ENCODE measurements at regions not wholly inside any gene's neighbourhood (a gene's known extent, or its start where the extent isn't known, plus 50 kb on each side); places are given as distances from the start of the nearest gene placed in this dataset.

- no peaks in the 10 kb centered on the region for H3K27me3 Mint-ChIP-seq
- H3K9me3 Mint-ChIP-seq (ENCODE audit: low read depth) = no peaks in the 10 kb centered on the region
These were observed 71.2 kb upstream of the DUSP5 start for GRCh38 chr10:110426294-110427181.

GRCh38 chr10:110429301-110429700, 68.4 kb upstream of the DUSP5 start:
- Mint-ChIP-seq H3K27me3 (no peaks in the 10 kb centered on the region), H3K27ac (no peak overlapping the region), H3K36me3 (no peaks in the 10 kb centered on the region), H3K9me3 (ENCODE audit: low read depth) (no peaks in the 10 kb centered on the region), H3K4me1 (ENCODE audit: low read depth) (peaks cover 19% of the 10 kb centered on the region), H3K4me3 (no peak overlapping the region)

More at GRCh38 chr10:110426294-110427181, 71.2 kb upstream of the DUSP5 start:
- Mint-ChIP-seq H3K36me3 (no peaks in the 10 kb centered on the region), H3K4me3 (peak overlapping the region; percentile 14), H3K4me1 (ENCODE audit: low read depth) (peaks cover 16% of the 10 kb centered on the region), H3K27ac (peak overlapping the region; percentile 89)

GRCh38 chr10:110430340-110431273, 67.1 kb upstream of the DUSP5 start:
- no peaks in the 10 kb centered on the region for H3K27me3 Mint-ChIP-seq
- no peaks in the 10 kb centered on the region for H3K9me3 Mint-ChIP-seq (ENCODE audit: low read depth)
- peaks cover 17% of the 10 kb centered on the region for H3K4me1 Mint-ChIP-seq (ENCODE audit: low read depth)
- no peaks in the 10 kb centered on the region for H3K36me3 Mint-ChIP-seq
- H3K4me3 Mint-ChIP-seq = no peak overlapping the region
- H3K27ac Mint-ChIP-seq = no peak overlapping the region

GRCh38 chr10:110431659-110432058, 66.0 kb upstream of the DUSP5 start:
- H3K27ac Mint-ChIP-seq = no peak overlapping the region
- H3K27me3 Mint-ChIP-seq = no peaks in the 10 kb centered on the region
- no peaks in the 10 kb centered on the region for H3K36me3 Mint-ChIP-seq
- H3K4me1 Mint-ChIP-seq (ENCODE audit: low read depth) = peaks cover 7% of the 10 kb centered on the region
- H3K4me3 Mint-ChIP-seq = no peak overlapping the region
- H3K9me3 Mint-ChIP-seq (ENCODE audit: low read depth) = no peaks in the 10 kb centered on the region

- Mint-ChIP-seq H3K9me3 (ENCODE audit: low read depth) (no peaks in the 10 kb centered on the region), H3K4me3 (no peak overlapping the region), H3K36me3 (no peaks in the 10 kb centered on the region), H3K27ac (no peak overlapping the region), H3K4me1 (ENCODE audit: low read depth) (peaks cover 3% of the 10 kb centered on the region), H3K27me3 (no peaks in the 10 kb centered on the region)
These were observed 65.6 kb upstream of the DUSP5 start for GRCh38 chr10:110432084-110432483.

GRCh38 chr10:110432814-110433565, 64.7 kb upstream of the DUSP5 start:
- Mint-ChIP-seq H3K27ac (no peak overlapping the region), H3K4me3 (no peak overlapping the region), H3K36me3 (no peaks in the 10 kb centered on the region), H3K9me3 (ENCODE audit: low read depth) (no peaks in the 10 kb centered on the region), H3K27me3 (no peaks in the 10 kb centered on the region), H3K4me1 (ENCODE audit: low read depth) (peaks cover 3% of the 10 kb centered on the region)

- H3K36me3 Mint-ChIP-seq = no peaks in the 10 kb centered on the region
- H3K4me3 Mint-ChIP-seq = no peak overlapping the region
- peaks cover 3% of the 10 kb centered on the region for H3K4me1 Mint-ChIP-seq (ENCODE audit: low read depth)
- H3K27me3 Mint-ChIP-seq = no peaks in the 10 kb centered on the region
- no peaks in the 10 kb centered on the region for H3K9me3 Mint-ChIP-seq (ENCODE audit: low read depth)
- H3K27ac Mint-ChIP-seq = no peak overlapping the region
These were observed 64.0 kb upstream of the DUSP5 start for GRCh38 chr10:110433740-110434139.

- no peaks in the 10 kb centered on the region for H3K9me3 Mint-ChIP-seq (ENCODE audit: low read depth)
- no peaks in the 10 kb centered on the region for H3K36me3 Mint-ChIP-seq
- no peak overlapping the region for H3K27ac Mint-ChIP-seq
- H3K4me3 Mint-ChIP-seq = no peak overlapping the region
- H3K27me3 Mint-ChIP-seq = no peaks in the 10 kb centered on the region
- peaks cover 3% of the 10 kb centered on the region for H3K4me1 Mint-ChIP-seq (ENCODE audit: low read depth)
These were observed 63.1 kb upstream of the DUSP5 start for GRCh38 chr10:110434489-110435096.

- Mint-ChIP-seq H3K4me1 (ENCODE audit: low read depth) (peaks cover 5% of the 10 kb centered on the region), H3K27me3 (no peaks in the 10 kb centered on the region), H3K36me3 (no peaks in the 10 kb centered on the region), H3K4me3 (no peak overlapping the region), H3K27ac (no peak overlapping the region), H3K9me3 (ENCODE audit: low read depth) (no peaks in the 10 kb centered on the region)
These were observed 61.0 kb upstream of the DUSP5 start for GRCh38 chr10:110436554-110437350.

- Mint-ChIP-seq H3K27me3 (no peaks in the 10 kb centered on the region), H3K27ac (no peak overlapping the region), H3K4me3 (no peak overlapping the region), H3K36me3 (no peaks in the 10 kb centered on the region), H3K9me3 (ENCODE audit: low read depth) (no peaks in the 10 kb centered on the region), H3K4me1 (ENCODE audit: low read depth) (peaks cover 6% of the 10 kb centered on the region)
These were observed 60.4 kb upstream of the DUSP5 start for GRCh38 chr10:110437351-110437605.

- Mint-ChIP-seq H3K4me1 (ENCODE audit: low read depth) (peaks cover 6% of the 10 kb centered on the region), H3K4me3 (no peak overlapping the region), H3K27ac (no peak overlapping the region), H3K9me3 (ENCODE audit: low read depth) (no peaks in the 10 kb centered on the region), H3K27me3 (no peaks in the 10 kb centered on the region), H3K36me3 (no peaks in the 10 kb centered on the region)
These were observed 59.9 kb upstream of the DUSP5 start for GRCh38 chr10:110437761-110438341.

- H3K4me1 Mint-ChIP-seq (ENCODE audit: low read depth) = peaks cover 6% of the 10 kb centered on the region
- no peak overlapping the region for H3K4me3 Mint-ChIP-seq
- no peaks in the 10 kb centered on the region for H3K36me3 Mint-ChIP-seq
- H3K9me3 Mint-ChIP-seq (ENCODE audit: low read depth) = no peaks in the 10 kb centered on the region
- peaks cover 1% of the 10 kb centered on the region for H3K27me3 Mint-ChIP-seq
- no peak overlapping the region for H3K27ac Mint-ChIP-seq
These were observed 55.0 kb upstream of the DUSP5 start for GRCh38 chr10:110442746-110443145.

- Mint-ChIP-seq H3K4me1 (ENCODE audit: low read depth) (peaks cover 6% of the 10 kb centered on the region), H3K36me3 (no peaks in the 10 kb centered on the region), H3K27ac (no peak overlapping the region), H3K27me3 (peaks cover 1% of the 10 kb centered on the region), H3K9me3 (ENCODE audit: low read depth) (no peaks in the 10 kb centered on the region), H3K4me3 (no peak overlapping the region)
These were observed 54.3 kb upstream of the DUSP5 start for GRCh38 chr10:110443239-110444003.

All from activated naive CD8-positive, alpha-beta T cell (primary cell).